H1 (cell line): ENCODE measurements at regions not wholly inside any gene's neighbourhood (a gene's known extent, or its start where the extent isn't known, plus 50 kb on each side); places are given as distances from the start of the nearest gene placed in this dataset.

Source experiments
- BRCA1 ChIP-seq: IDR thresholded peaks from 2 replicates; pipeline ENCODE4 v1.6.1; 2012; ENCODE audit warnings: low read depth, low read length, improper control_type of control experiment
- FOSL1 ChIP-seq: IDR thresholded peaks from 2 replicates; pipeline ENCODE4 v1.6.1; 2011; ENCODE audit warnings: mild to moderate bottlenecking, low read depth, low read length, moderate library complexity; ENCODE audit not compliant: insufficient read depth
- KDM1A ChIP-seq: fragments of 200-600, 300-600 bp; sonication (generic); IDR thresholded peaks from 2 replicates; pipeline ENCODE4 v1.7.1; 2016; ENCODE audit warnings: mild to moderate bottlenecking, low read length, borderline replicate concordance
- PHF8 ChIP-seq: fragments of 200-600 bp; sonication (generic); conservative IDR thresholded peaks from 2 replicates; pipeline ENCODE4 v1.7.1; 2012; ENCODE audit warnings: low read depth, mild to moderate bottlenecking, inconsistent platforms, low read length, moderate library complexity
- POLR2A ChIP-seq, 2 experiments: IDR thresholded peaks; 1 replicate in 1 of 2; 2 replicates in 1 of 2; pipeline ENCODE4 v1.6.1; 2011; ENCODE audit warnings: low read depth in 2 of 2, low read length in 2 of 2, mild to moderate bottlenecking in 2 of 2; ENCODE audit errors: control extremely low read depth in 1 of 2
- SP4 ChIP-seq: IDR thresholded peaks from 2 replicates; pipeline ENCODE4 v1.6.1; 2012; ENCODE audit warnings: low read length, inconsistent platforms
- TBP ChIP-seq: IDR thresholded peaks from 2 replicates; pipeline ENCODE4 v1.6.1; 2011; ENCODE audit warnings: low read depth, low read length, improper control_type of control experiment
- YY1 ChIP-seq: IDR thresholded peaks from 2 replicates; pipeline ENCODE4 v1.6.1; 2011; ENCODE audit warnings: low read depth, mild to moderate bottlenecking, low read length

DNA sequence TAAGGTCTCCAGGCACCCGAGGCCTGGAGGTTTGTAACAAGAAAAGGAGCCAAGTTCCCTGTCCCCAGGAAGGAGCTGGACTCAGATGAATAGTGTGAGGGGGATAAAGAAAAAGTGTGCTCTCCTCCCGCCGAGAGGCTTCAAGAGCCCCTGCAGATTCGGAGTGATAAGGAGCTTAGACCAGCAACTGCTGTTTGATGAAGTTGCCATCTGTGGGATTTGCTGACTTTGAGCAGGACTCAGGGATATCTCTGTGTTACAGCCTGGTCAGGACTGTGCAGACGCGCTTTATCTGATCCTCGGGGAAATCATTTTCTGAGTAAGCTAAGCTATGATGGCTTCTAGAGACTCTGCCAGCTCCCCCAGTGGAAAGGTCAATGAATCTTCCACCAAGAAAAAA is 1017.0 kb downstream of the TBC1D22A start (continued):
- no peak for TF ChIP-seq SP4
- TF ChIP-seq FOSL1, result no peak
- TF ChIP-seq BRCA1, result no peak
- TF ChIP-seq POLR2A (IDR thresholded peaks at IDR 0.05; ENCODE audit: control extremely low read depth in 1 of 2, low read depth in 2 of 2, low read length in 2 of 2), result no peak
- no peak for TF ChIP-seq KDM1A
- no peak for TF ChIP-seq YY1
- TF ChIP-seq TBP, result no peak
- no peak for TF ChIP-seq PHF8
- TF ChIP-seq, all 59 proteins: peak for 0
